ENCODE measurements at regions not wholly inside any gene's neighbourhood (a gene's known extent, or its start where the extent isn't known, plus 50 kb on each side); places are given as distances from the start of the nearest gene placed in this dataset.

DNA sequence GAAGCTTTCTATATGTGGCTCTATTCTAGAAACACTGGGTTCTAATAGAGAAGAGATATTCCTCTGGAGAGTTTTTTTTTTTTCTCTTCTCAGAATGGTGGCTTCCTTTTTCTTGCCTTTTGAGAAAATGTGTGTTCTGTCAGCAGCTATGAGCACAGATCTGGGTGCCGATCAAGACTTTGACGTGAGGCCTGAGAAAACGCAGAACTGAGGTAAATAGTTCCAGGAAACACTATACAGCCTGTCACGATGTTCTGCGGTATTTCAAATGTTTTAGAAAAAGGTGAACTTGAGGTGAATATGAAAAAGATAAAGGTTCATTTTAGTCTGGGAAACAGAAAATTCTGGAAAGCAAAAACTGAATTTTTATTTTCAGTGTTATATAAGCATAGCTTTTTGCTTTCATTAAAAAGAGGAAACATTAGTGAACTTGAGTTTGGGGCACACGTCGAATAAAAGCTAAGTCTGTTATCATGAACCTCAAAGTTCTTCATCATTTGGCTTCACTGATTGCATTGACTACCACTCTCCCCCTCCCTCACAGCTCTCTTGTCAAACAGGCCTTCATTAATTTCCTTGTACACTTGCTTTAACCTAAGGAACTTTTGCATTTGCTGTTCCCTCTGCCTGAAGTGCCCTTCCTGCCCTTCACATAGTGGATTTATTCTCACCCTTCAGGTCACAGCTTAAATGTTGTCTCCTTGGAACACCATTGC, 265.1 kb downstream of the NFKBIZ start:
- Histone ChIP-seq H3K4me2 (ENCODE audit: control insufficient read depth, insufficient read depth) (no peak overlapping the region), H4K20me1 (ENCODE audit: control insufficient read depth, insufficient read depth) (no peaks in the 10 kb centered on the region), H3K9me3 (replicated peaks; ENCODE audit: control insufficient read depth, insufficient read depth, low read length) (no peaks in the 10 kb centered on the region; the same call in 2 of the 3 replicates), H3K27ac (ENCODE audit: control insufficient read depth, insufficient read depth) (no peak overlapping the region), H3K27me3 (replicated peaks in 1 of 2; ENCODE audit: control insufficient read depth in 2 of 2, insufficient read depth in 2 of 2, low read length in 1 of 2) (no peaks in the 10 kb centered on the region), H3K36me3 (ENCODE audit: control insufficient read depth in 2 of 2, insufficient read depth in 2 of 2, low read length in 1 of 2) (no peaks in the 10 kb centered on the region), H2AFZ (ENCODE audit: control insufficient read depth, low read depth, low read length) (no peak overlapping the region), H3K4me3 (no peak overlapping the region), H3K79me2 (ENCODE audit: control insufficient read depth, insufficient read depth, low read length) (no peaks in the 10 kb centered on the region), H3K4me1 (ENCODE audit: control insufficient read depth, insufficient read depth, low read length) (no peaks in the 10 kb centered on the region), H3K9ac (ENCODE audit: control insufficient read depth, insufficient read depth, low read length) (no peak overlapping the region)
- intact Hi-C loops (cut with micrococcal nuclease; ENCODE audit: unreplicated experiment) = no loop called here
- ChIA-PET CTCF (interaction anchor here (0.7 to 1.9 kb wide), 4 partner anchors 16 to 300 kb away, joined by 3 to 11 read pairs (median 4); no protein-coding TSS in a partner anchor), SMC1A (ENCODE audit: uncharacterized antibody, unreplicated experiment) (interaction anchor here (0.8 to 1.4 kb wide), 2 partner anchors 29 to 63 kb away, joined by 3 to 4 read pairs; no protein-coding TSS in a partner anchor), RAD21 (ENCODE audit: unreplicated experiment) (no interaction called here), POLR2A (no interaction called here)
- DNase-seq (ENCODE audit: low read depth, low spot score) (no peak), ATAC-seq (no peak), FAIRE-seq (no peak)
- no TSS peak for BruUV-seq (replicated peaks)
- WGBS (ENCODE audit: insufficient coverage, insufficient replicate concordance, low lambda C conversion rate, missing lambda C conversion rate) = 38% methylated on average over 7 of the region's 7 CpGs
- in situ Hi-C loops (cut with MboI) = no loop called here
- TF ChIP-seq MTA3 (IDR thresholded peaks at IDR 0.05; ENCODE audit: borderline replicate concordance, low read length) (no peak), KAT2A (conservative IDR thresholded peaks at IDR 0.05; ENCODE audit: control insufficient read depth, low read depth, low read length) (no peak), NBN (IDR thresholded peaks at IDR 0.05) (no peak), JUNB (IDR thresholded peaks at IDR 0.05) (no peak), HDGF (IDR thresholded peaks at IDR 0.05) (no peak), FOXK2 (IDR thresholded peaks at IDR 0.05) (no peak), EGR1 (IDR thresholded peaks at IDR 0.05; ENCODE audit: borderline replicate concordance in 1 of 2, low read depth in 2 of 2, low read length in 2 of 2) (no peak), ZSCAN29 (IDR thresholded peaks at IDR 0.05) (no peak), MYC (IDR thresholded peaks at IDR 0.05; ENCODE audit: insufficient read depth, insufficient read length, insufficient replicate concordance, low read length, severe bottlenecking) (no peak), YBX1 (IDR thresholded peaks at IDR 0.05) (no peak), BHLHE40 (IDR thresholded peaks at IDR 0.05; ENCODE audit: borderline replicate concordance in 1 of 2, low read depth in 2 of 2, low read length in 1 of 2) (no peak), TCF3 (IDR thresholded peaks at IDR 0.05; ENCODE audit: borderline replicate concordance, insufficient read depth, low read depth, low read length) (no peak), SMARCA5 (IDR thresholded peaks at IDR 0.05) (no peak), PAX8 (IDR thresholded peaks at IDR 0.05) (no peak), FOXM1 (IDR thresholded peaks at IDR 0.05; ENCODE audit: low read depth, low read length) (no peak)
- TF ChIP-seq, protein P1, sequence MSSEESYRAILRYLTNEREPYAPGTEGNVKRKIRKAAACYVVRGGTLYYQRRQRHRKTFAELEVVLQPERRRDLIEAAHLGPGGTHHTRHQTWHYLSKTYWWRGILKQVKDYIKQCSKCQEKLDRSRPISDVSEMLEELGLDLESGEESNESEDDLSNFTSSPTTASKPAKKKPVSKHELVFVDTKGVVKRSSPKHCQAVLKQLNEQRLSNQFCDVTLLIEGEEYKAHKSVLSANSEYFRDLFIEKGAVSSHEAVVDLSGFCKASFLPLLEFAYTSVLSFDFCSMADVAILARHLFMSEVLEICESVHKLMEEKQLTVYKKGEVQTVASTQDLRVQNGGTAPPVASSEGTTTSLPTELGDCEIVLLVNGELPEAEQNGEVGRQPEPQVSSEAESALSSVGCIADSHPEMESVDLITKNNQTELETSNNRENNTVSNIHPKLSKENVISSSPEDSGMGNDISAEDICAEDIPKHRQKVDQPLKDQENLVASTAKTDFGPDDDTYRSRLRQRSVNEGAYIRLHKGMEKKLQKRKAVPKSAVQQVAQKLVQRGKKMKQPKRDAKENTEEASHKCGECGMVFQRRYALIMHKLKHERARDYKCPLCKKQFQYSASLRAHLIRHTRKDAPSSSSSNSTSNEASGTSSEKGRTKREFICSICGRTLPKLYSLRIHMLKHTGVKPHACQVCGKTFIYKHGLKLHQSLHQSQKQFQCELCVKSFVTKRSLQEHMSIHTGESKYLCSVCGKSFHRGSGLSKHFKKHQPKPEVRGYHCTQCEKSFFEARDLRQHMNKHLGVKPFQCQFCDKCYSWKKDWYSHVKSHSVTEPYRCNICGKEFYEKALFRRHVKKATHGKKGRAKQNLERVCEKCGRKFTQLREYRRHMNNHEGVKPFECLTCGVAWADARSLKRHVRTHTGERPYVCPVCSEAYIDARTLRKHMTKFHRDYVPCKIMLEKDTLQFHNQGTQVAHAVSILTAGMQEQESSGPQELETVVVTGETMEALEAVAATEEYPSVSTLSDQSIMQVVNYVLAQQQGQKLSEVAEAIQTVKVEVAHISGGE (CRISPR knock-in tag; IDR thresholded peaks at IDR 0.05) = no peak
- TF ChIP-seq, protein P2, sequence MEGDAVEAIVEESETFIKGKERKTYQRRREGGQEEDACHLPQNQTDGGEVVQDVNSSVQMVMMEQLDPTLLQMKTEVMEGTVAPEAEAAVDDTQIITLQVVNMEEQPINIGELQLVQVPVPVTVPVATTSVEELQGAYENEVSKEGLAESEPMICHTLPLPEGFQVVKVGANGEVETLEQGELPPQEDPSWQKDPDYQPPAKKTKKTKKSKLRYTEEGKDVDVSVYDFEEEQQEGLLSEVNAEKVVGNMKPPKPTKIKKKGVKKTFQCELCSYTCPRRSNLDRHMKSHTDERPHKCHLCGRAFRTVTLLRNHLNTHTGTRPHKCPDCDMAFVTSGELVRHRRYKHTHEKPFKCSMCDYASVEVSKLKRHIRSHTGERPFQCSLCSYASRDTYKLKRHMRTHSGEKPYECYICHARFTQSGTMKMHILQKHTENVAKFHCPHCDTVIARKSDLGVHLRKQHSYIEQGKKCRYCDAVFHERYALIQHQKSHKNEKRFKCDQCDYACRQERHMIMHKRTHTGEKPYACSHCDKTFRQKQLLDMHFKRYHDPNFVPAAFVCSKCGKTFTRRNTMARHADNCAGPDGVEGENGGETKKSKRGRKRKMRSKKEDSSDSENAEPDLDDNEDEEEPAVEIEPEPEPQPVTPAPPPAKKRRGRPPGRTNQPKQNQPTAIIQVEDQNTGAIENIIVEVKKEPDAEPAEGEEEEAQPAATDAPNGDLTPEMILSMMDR (IDR thresholded peaks at IDR 0.05 in 2 of 3, conservative IDR thresholded peaks at IDR 0.05 in 1 of 3; ENCODE audit: control insufficient read depth in 2 of 3, extremely low read depth in 1 of 3, insufficient read depth in 1 of 3, low read depth in 3 of 3, low read length in 3 of 3) = no peak
